GM03348 (cell line): ENCODE measurements at regions not wholly inside any gene's neighbourhood (a gene's known extent, or its start where the extent isn't known, plus 50 kb on each side); places are given as distances from the start of the nearest gene placed in this dataset.

Experiments
- DNase-seq: peaks from one replicate; pipeline ENCODE4 v3.0.0; 2012; ENCODE audit warnings: low spot score

DNA sequence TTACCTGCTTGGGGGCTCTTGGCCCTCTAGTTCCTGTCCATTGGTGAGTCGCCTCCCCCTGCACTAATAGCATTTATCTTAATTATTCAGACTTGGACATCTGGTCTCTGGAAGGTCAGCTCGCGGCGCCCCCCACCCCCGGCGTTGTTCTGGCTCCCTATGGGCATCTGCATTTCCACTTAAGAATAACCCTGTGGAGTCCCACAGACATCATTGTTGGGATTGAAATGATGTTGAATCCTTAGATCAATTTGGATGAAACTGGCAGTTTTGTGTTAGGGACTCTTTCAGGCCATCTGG is 313.8 kb upstream of the HS6ST1 start:
- no peak for DNase-seq

DNA sequence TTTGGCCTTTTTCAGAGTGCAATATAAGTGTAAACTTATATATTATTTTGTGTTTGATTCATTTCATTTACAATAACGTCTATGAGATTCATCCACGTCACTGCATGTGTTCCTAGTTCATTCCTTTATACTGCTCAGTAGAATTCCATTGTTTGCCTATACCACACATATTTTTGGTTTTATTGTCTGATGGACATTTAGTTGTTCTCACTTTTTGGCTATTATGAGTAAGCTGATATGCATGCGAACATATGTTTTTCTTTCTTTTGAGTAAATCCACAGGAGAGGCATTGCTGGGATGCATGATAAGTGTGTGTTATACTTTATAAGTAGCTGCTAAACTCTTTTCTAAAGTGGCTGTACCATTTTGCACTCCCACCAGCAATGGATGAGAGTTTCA is 314.8 kb upstream of the HS6ST1 start:
- DNase-seq, result no peak

DNA sequence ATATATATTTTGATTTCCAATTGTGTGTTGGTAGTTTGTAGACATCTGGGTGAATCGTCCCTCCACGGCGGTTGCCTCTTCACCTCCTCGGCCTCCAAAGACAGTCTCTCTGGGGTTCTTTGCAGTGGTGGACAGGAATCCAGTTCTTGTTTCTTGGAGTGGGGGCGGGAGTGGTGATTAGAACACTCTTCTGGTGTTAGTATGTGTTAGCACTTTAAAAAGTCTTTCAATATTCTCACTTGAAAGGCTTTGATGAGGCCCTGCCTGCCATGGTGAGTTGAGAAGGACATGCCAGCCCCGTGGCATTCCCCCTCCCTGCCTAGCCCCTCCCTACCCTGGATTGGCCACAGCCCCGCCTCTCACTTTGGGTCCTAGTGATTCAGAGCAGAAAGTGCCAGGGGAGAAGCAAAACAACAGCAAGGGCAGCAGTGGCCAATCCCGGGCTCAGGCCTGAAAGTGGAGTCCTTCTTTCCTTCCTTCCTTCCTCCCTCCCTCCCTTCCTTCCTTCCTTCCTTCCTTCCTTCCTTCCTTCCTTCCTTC is 316.8 kb upstream of the HS6ST1 start:
- no peak for DNase-seq

DNA sequence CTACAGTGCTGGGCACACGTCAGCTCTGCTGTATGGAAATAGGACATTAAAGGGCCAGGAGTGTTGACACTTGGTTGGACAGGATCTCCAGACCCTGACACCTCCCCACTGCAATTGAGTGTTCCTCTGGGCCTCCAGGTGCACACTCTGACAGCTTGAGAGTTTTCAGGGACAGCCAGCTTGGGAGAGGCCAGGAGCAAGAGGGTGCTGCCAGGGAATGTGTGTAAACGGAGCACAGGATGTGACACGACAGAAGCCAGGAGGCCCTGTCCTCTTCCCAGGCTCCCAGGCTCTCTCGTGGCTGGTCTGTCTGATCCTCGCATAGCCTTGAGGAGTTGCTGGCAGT is 318.1 kb upstream of the HS6ST1 start:
- no peak for DNase-seq

DNA sequence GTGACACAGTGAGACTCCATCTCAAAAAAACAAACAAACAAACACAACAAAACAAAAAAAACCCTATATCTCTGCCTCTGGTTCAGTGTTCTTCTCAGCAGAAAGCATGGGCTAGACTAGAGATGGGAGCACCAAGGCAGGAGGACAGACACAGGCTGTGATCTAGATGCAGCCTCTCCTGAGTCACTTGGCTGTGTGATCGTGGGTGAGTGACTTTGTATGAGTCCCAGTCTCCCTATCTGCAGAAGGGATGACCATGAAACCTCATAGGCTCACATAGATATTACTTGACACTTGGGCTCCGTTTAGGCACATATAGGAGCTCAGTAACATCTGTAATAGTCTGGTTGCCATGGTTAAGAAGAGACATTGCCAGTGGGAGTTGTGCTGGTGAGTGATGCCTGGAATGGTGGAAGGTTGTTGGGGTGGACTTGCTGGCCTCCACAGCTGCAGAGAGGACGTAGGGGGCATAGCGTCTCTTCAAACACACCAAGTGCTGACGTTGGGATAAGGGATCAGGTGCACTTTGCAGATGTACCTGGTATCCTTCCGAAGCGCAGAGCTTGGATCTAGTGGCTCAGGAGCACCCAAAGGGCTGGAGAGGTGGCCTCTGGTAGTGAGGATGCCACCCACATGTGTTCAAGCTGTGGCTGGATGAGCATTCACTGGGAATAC is 318.9 kb upstream of the HS6ST1 start:
- DNase-seq, result no peak

DNA sequence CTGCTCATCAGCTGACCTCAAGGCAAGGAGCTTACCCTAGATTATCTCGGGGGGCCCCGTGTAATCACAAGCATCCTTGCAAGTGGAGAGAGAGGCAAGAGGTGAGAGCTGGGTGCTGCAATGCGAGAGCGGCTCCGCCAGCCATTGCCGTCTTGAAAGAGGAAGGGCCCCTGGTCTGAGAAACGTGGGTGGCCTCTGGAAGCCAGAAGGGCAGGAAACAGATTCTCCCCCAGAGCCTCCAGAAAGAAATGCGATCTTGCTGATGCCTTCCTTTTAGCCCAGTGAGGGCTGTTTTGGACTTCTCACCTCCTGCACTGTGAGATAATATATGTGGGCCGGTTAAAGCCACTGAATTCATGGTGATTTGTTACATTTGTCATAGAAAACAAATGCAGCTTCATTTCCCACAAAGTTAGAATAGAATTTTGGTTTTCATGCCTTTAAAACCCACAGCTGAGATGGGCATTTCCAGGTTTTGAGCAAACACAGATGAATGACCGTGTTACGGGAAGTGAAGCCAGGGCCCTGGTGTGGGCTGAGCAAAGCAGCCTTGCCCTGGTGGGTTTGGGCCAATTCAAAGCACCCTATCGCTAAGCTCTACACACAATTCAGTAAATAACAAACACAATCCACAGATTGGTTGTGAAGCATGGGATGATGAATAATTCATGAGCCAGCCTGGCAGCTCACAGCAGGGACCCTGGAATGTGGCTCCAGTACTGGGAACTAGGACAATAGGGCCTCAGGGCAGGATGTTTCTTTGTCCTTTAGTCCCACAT is 319.9 kb upstream of the HS6ST1 start:
- DNase-seq, result no peak

DNA sequence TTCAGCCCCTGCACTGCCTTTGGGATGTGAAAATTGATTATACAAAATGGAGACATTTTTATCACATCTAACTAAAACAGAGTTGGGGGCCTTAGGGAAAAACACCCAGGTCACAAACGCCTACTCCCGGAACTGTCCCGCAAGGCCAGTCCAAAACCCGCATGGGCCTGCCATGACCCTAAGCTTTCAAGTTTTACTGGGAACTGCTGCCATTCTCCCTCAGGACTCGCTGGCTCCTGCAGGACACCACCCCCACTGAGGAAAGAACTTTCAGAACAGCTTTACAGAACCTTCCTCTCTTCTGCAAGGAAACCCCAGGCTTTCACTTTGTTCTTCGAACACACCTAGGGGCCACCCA is 320.4 kb upstream of the HS6ST1 start:
- DNase-seq, result no peak

DNA sequence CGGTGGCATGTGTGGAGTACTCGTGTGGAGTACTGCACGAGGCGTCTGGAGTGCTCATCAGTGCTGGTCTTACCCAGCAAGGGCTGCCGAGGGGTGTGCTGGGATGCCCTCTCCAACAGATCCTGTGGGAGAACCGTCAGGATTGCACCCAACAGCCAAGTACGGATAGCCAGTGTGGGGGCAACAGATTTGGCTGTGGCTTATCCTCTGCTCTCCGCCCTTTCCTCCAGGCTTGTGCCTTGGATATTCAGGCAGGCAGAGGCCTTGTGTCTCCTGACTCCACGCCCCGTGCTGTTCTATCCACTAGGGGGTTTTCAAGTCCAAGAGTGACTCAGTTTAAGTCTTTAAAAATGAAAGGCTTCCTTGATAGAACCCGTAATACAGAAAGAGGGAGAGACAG is 321.0 kb upstream of the HS6ST1 start:
- no peak for DNase-seq

DNA sequence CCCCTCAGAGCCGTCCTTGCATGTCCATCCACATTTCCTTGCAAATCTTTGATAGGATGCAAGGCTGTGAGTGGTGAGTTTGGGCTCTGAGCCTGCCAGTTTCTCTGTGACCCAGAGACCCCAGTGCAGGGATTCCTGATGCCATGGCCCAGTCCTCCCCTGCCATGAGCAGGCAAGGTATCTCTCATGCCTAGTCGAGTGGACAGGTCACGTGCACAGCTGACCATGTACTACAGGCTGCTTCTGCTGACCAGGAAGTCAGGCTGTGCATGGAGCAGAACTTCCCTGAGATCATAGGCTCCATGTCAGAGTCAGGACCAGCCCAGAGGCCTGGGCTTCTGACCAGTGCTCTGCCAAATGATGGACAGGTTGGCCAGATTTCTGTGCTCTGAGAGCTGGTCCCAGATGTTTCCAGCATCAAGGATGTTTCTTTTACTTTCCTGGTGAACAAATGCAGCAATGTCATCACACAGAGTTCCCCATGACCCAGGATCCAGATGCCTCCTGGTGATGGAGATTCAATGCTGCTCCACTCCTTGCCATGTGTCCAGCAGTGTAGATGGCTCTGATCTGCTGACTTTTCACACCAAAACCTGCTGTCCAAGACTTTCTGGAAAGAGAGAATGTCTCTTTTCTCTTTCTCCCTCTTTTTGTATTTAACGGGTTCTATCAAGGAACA is 321.6 kb upstream of the HS6ST1 start:
- no peak for DNase-seq

DNA sequence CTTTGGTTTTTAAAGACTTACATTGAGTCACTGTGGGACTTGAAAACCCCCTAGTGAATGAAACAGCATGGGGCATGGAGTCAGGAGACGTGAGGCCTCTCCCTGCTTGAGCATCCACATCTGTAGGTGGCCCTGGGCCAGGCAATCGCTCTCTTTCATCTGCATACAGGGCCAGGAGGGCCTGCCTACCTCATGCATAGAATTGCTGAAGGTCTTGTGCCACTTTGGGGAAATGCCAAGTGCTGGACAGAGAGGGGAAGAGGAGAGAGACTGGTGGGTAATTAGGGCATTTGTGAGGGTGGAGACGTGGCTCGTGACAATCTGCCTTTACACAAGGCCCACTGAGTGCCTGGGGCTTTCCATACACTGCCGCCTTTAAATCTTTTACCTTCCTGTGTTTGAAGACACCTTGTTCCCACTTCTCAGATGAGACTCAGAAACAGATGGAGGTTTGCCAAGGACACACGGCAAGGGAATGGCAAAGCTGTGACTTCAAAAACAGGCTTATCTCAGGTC is 322.2 kb upstream of the HS6ST1 start:
- no peak for DNase-seq

DNA sequence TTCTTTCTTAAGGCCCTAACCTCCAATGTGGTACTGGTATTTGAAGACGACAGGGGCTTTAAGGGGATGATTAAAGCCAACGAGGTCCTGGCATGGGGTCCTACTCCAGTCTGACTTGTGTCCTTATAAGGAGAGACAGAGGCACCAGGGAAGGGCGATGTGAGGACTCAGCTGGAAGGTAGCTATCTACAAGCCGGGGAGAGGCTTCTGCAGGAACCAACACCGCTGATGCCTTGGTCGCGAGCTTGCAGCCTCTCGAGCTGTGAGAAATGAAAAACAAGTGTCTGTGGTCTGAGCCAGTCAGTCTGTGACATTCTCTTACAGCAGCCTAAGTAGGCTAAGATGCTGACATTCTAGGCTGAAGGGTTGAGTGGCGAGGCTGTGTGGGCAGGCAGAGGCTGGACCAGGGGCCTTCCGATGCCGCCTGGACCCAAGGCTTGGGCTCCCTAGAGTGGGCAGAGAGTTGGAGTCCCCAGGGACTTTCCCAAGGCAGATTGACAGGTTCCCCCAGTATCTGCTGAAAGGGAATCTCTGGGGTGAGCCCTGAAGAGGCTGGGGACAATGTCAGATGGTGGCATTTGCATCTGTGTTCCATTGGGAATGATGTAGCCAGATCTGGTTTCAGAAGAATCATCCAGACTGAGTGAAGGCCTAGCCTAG is 322.9 kb upstream of the HS6ST1 start:
- no peak for DNase-seq

DNA sequence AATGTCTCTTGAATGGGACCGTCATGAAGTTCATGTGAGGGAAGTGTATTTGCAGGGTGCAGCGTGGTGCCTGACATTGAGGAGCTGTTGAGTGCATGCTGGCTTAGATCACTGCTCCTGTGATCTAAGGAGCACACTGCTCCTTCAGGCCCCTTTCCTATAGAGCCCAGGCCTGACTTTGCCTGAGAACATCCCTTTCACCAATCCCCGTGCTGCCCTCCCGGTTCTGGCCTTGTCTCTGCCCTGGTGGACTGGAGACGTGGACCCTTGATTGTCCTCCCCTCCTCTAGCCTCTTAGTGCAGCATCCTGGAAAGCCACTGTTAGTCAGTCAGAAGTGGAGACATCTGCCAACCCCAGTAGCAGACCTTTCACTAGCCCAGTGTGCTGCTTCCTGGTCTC is 323.6 kb upstream of the HS6ST1 start:
- no peak for DNase-seq

DNA sequence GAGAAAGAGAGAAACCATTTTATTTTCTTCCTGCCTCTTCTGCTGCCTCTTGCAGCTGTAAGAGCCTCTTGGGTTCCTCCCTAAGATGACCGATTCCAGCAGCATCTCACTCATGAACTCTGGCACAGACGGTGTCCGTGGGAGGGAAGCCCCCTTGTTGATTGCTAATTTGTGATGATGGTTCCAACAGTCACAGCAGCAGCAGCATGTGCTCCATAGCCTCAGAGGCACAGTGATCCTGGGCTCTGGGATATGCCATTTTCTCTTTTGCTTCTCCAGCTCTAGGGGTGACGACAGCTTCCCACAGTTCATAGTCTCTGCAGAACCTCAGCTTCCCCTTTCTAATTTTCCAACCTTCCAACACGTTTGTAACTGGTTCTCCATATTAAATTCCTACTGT is 324.2 kb upstream of the HS6ST1 start:
- no peak for DNase-seq

DNA sequence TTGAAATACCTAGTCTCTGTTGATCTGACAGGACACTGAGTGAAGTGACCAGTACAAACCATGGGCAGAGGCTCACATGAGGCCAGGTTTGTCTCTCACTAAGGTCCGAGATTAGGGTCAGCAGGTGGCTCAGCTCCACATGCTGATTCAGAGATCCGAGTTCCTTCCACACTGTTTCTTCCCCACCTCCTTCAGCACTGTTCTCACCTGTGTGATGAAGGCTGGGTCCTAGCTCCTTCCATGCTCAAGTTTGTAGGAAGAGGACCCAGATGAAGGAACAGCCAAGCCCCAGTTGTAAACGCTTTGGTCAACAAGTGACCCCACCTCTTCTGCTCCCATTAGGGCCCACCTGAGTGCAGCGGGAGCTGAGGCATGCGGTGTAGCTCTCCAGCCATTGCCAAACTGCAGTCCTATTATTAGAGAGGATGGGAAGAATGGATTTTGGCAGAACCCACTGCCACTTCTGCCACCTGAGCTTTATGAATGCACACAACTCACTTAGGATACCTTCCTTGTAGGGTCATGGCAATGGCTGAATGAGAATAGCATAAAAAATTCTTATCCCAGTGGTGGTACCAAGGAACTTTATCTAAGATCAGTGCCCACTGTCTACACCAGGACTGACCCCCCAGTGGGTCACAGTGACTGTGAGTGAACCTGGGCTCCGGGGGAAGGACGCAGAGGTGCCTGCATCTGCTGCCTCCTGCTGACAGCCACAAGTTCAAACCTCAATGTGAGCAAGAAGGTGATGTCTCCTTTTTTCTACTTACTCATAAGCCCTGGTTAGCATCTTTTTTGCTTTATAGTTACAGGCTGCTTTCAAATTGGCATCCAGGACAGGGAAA is 324.8 kb upstream of the HS6ST1 start:
- DNase-seq, result no peak

DNA sequence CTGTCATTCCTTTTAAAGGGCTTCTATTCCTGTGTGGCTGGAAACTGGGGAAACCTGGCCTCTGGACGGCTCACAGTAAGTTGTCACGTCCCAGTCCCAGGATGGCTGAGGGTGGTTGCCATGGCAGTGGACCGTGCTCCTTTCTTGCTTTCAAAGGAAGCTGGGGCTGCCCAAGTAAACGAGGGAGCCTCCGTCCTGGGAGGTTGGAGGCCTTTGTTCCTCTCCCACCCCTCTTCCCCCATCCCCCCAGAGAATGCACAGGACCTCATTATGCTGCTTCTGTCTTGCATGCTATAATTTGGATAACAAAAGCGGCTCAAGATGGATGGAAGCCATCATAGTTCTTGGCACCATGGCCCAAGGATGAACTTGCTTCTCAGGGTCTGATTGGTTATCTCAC is 325.5 kb upstream of the HS6ST1 start:
- no peak for DNase-seq

DNA sequence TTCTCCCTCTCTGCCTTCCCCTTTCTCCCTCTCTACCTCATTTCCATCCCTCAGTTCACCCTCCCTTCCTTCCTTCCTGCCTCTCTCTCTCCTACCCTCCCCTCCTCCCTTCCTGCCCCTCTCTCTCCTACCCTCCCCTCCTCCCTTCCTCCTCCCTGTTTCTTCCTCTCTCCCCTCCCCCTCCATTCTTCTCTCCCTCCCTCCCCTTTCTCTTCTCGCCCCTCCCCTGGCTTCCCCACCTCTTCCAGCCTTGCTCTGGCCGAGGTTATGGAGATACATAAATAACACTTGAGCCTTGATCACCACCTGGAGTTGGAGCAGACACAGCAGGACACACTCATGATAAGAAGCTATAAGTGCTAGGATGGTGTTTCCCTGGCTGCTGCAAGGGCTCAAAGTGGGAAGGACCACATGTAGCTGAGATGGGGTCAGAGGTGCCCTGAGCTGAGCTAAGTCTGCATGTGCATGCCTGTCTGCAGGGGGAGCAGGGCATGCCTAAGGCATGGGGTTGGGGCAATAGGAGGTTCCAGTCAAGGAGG is 326.1 kb upstream of the HS6ST1 start:
- no peak for DNase-seq

DNA sequence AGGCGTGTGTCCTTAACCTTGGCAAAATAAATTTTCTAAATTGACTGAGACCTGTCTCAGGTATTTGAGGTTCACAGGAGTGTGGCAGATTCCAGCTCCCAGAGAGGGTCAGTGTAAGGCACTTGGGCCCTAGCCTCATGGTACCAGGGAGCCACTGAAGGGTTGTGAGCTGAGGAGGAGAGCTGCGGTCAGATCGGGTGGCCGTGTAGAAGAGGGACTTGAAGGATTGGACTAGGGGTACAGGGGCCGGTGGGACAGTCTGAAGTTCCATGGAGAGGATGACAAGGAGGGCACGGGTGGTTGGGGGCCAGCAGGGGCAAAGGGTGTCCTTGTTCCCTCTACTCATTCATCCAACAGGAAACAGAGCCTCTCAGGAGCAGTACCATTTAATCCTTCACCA is 327.0 kb upstream of the HS6ST1 start:
- no peak for DNase-seq

DNA sequence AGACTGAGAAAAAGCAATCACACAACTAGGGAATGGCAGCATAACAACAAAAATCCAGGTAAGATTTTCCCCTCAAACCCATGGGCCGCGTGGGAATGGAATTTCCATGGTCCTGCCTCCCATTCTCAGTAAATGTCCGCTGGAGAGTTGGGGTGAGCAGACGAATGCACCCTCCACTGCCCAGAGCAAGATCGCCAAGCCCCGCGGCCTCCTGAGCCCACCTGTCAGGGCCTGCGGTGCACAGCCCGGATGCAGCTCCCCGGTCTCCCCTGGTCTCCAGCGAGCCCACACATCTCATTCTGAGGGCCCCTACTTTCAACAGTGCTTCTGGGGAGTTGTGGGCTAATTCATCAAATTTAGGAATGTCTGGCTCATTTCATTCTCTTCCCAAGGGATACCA is 327.4 kb upstream of the HS6ST1 start:
- DNase-seq, result no peak

DNA sequence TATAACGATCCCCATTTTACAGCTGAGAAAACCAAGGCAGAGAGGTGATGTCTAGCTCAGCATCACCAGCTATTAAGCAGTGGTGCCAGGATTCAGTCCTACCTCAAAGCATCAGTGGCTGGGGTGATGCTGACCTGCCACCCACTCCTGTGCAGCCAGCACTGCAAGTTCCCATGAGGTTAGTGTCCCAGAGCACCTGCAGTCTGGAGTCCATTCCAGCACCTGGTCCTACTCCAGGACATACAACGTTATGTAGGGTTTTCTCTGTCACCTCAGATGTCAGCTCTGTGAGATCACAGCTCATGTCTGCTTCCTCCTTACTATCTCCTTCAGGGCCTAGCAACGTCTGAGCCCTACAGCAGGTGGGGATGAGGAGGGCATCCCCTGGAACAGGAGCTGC is 328.0 kb upstream of the HS6ST1 start:
- no peak for DNase-seq

DNA sequence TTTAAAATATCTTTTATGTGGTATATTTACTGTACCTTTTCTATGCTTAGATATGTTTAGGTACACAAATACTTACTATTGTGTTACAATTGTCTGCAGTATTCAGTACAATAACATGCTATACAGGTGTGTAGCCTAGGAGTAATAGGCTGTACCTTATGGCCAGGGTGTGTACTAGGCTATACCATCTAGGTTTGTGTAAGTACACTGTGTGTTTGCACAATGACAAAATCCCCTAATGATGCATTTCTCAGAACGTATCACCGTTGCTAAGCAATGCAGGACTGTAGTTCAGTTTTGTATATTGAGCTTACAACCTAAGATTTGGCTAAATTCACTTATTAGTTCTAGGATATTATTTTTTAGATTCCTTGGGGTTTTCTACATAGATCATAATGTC is 332.3 kb upstream of the HS6ST1 start:
- no peak for DNase-seq

DNA sequence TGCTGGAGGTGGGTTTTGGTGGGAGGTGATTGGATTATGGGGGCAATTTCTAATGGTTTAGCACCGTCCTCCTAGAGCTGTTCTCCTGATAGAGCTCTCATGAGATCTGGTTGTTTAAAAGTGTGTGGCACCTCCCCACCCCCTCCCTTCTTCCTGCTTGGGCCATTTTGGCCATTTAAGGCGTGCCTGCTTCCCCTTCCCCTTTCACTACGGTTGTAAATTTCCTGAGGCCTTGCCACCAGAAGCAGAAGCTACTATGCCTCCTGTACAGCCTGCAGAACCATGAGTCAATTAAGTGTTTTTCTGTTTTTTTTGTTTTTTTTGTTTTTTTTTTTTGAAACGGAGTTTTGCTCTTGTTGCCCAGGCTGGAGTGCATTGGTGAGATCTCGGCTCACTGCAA is 335.7 kb upstream of the HS6ST1 start:
- no peak for DNase-seq

DNA sequence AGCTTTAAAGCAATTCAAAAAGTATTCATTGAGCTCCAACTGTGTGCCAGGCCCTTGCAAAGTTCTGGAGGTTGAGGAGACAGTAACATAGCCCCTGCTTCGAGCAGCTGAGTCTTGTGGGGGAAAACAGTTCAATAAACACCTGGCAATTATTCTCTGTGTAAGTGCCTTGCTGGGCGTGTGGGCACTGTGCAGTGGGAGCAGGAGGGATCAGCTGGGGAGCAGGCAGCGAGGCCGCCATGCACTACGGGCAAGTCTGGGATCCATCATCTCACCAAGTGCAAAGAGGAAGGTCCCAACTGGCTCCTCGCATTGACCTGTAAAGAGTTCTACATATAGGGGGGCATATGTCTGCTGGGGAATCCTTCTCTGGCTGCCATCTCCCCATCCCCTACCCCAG is 342.2 kb upstream of the HS6ST1 start:
- DNase-seq, result no peak
